Natural killer cell (primary cell): ENCODE measurements at regions not wholly inside any gene's neighbourhood (a gene's known extent, or its start where the extent isn't known, plus 50 kb on each side); places are given as distances from the start of the nearest gene placed in this dataset.

ENCODE experiments used
- ATAC-seq, 3 donors: fragments of 150-1000 bp in 2 of 3; fragments of 200-7000 bp in 1 of 3; cut with Tn5 transposase; 1 replicate in 1 of 3; 2 replicates in 2 of 3; pipeline ENCODE4 v1.10.0; 2021; ENCODE audit warnings: mild to moderate bottlenecking in 2 of 3, moderate library complexity in 2 of 3
- DNase-seq, 2 donors: peaks; one replicate each; pipeline versions ENCODE4 v3.0.0 to v3.0.0-alpha.2; 2013 to 2021; ENCODE audit warnings: mixed read lengths in 1 of 2
- H3K27ac ChIP-seq: one replicate; pipeline ENCODE4 v1.5.1; 2013; ENCODE audit warnings: mild to moderate bottlenecking, low read length
- H3K27me3 ChIP-seq: one replicate; pipeline ENCODE4 v1.6.1; 2013; ENCODE audit warnings: low read length; ENCODE audit not compliant: control insufficient read depth, insufficient read depth
- H3K36me3 ChIP-seq: one replicate; pipeline ENCODE4 v1.6.1; 2013; ENCODE audit warnings: low read length; ENCODE audit not compliant: control insufficient read depth, insufficient read depth
- H3K4me1 ChIP-seq: one replicate; pipeline ENCODE4 v1.6.1; 2013; ENCODE audit warnings: low read length; ENCODE audit not compliant: control insufficient read depth, insufficient read depth
- H3K4me3 ChIP-seq: one replicate; pipeline ENCODE4 v1.5.1; 2013; ENCODE audit warnings: low read length
- H3K9me3 ChIP-seq: one replicate; pipeline ENCODE4 v1.6.1; 2013; ENCODE audit warnings: low read length; ENCODE audit not compliant: control insufficient read depth, insufficient read depth
- H3K27ac Mint-ChIP-seq, 2 donors: one replicate each; pipeline ENCODE4 v1.8.0; 2022; ENCODE audit warnings: mild to moderate bottlenecking in 2 of 2, mixed read lengths in 2 of 2, moderate library complexity in 1 of 2
- H3K27me3 Mint-ChIP-seq, 2 donors: one replicate each; pipeline ENCODE4 v1.8.0; 2022; ENCODE audit warnings: low read depth in 2 of 2, mixed read lengths in 2 of 2
- H3K36me3 Mint-ChIP-seq: one replicate; pipeline ENCODE4 v1.8.0; 2022; ENCODE audit warnings: mixed read lengths
- H3K4me1 Mint-ChIP-seq, 2 donors: one replicate each; pipeline ENCODE4 v1.8.0; 2022; ENCODE audit warnings: mixed read lengths in 2 of 2
- H3K4me3 Mint-ChIP-seq: one replicate; pipeline ENCODE4 v1.8.0; 2022; ENCODE audit warnings: mild to moderate bottlenecking, moderate library complexity, mixed read lengths
- H3K9me3 Mint-ChIP-seq, 2 donors: one replicate each; pipeline ENCODE4 v1.8.0; 2022; ENCODE audit warnings: mixed read lengths in 2 of 2
- WGBS: methylation state at CpG from one replicate; pipeline ENCODE4 v1.1.7; 2013; ENCODE audit warnings: missing lambda C conversion rate; ENCODE audit not compliant: insufficient coverage; 5-methylcytosine and 5-hydroxymethylcytosine counted together
- intact Hi-C: fragments of 100-400 bp; cut with micrococcal nuclease; formaldehyde crosslinking; loops from one replicate; pipeline ENCODE4 v1.14.2; 2022
- TF ChIP-seq, protein P1 (sequence below): fragments of 200-600 bp; IDR thresholded peaks from one replicate; pipeline ENCODE4 v1.8.0; 2022; ENCODE audit warnings: antibody characterized with exemption

DNA sequence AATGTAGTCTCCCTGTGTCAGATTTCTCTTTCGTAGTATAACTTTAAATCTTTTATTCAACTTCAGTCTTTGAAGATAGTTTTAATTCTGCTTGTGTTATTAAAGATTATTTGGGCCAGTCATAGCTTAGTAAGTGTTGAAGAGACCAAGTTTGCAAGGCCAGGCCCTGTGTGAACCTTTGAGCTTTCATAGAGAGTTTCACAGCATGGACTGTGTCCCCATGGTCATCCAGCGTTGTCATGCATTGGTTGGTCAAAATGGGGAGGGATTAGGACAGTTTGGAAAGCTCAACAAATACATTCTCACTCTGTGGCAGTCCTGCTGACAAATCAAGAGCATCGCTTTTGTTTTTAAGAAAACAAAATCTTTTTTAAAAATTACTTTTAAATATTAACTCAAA lies 74.6 kb upstream of the FAM83B start:
- intact Hi-C loops = no loop called here
- no peak overlapping the region for H3K4me3 ChIP-seq
- no peak overlapping the region for H3K27ac ChIP-seq
- Mint-ChIP-seq H3K27ac (no peak overlapping the region), H3K9me3 (peaks cover 0 to under 1% of the 10 kb centered on the region in 2 donors), H3K36me3 (no peaks in the 10 kb centered on the region), H3K4me3 (no peak overlapping the region), H3K27me3 (no peaks in the 10 kb centered on the region), H3K4me1 (no peaks in the 10 kb centered on the region)
- no peaks in the 10 kb centered on the region for H3K4me1 ChIP-seq
- WGBS = 77% methylated on average over 1 of the region's 3 CpGs
- DNase-seq (no peak), ATAC-seq (no peak)
- H3K9me3 ChIP-seq = no peaks in the 10 kb centered on the region
- TF ChIP-seq, protein P1, sequence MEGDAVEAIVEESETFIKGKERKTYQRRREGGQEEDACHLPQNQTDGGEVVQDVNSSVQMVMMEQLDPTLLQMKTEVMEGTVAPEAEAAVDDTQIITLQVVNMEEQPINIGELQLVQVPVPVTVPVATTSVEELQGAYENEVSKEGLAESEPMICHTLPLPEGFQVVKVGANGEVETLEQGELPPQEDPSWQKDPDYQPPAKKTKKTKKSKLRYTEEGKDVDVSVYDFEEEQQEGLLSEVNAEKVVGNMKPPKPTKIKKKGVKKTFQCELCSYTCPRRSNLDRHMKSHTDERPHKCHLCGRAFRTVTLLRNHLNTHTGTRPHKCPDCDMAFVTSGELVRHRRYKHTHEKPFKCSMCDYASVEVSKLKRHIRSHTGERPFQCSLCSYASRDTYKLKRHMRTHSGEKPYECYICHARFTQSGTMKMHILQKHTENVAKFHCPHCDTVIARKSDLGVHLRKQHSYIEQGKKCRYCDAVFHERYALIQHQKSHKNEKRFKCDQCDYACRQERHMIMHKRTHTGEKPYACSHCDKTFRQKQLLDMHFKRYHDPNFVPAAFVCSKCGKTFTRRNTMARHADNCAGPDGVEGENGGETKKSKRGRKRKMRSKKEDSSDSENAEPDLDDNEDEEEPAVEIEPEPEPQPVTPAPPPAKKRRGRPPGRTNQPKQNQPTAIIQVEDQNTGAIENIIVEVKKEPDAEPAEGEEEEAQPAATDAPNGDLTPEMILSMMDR = no peak
- H3K36me3 ChIP-seq = no peaks in the 10 kb centered on the region
- no peaks in the 10 kb centered on the region for H3K27me3 ChIP-seq

DNA sequence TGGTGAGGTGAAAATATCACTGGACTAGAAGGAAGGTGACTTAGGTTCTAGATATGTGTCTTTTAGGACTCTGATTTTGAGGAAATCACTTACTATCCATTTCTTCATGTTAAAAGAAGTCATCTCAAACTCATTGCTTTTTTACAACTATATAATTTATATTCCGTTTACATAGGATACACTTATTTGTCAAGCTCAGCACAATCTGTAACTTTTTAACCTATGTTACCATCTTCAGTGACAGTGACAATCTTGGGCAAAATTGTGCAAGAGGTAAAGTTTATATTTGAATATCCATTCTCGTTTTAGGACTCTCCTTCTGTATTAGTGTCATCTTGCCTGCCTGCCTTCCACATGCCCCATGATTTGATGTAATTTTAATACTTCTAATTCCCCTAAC lies 74.0 kb upstream of the FAM83B start:
- no peak overlapping the region for H3K27ac Mint-ChIP-seq
- Histone ChIP-seq H3K4me1 (no peaks in the 10 kb centered on the region), H3K9me3 (no peaks in the 10 kb centered on the region), H3K27me3 (no peaks in the 10 kb centered on the region), H3K27ac (no peak overlapping the region), H3K36me3 (no peaks in the 10 kb centered on the region), H3K4me3 (no peak overlapping the region)
- H3K4me3 Mint-ChIP-seq = no peak overlapping the region
- WGBS = no CpG with 5 or more reads among the region's 2 CpGs
- H3K9me3 Mint-ChIP-seq = no peaks in the 10 kb centered on the region
- TF ChIP-seq, protein P1 = no peak
- intact Hi-C loops = no loop called here
- no peaks in the 10 kb centered on the region for H3K27me3 Mint-ChIP-seq
- H3K4me1 Mint-ChIP-seq = no peaks in the 10 kb centered on the region
- no peaks in the 10 kb centered on the region for H3K36me3 Mint-ChIP-seq
- no peak for ATAC-seq
- DNase-seq = no peak

GRCh38 chr6:54775576-54775975 lies 71.0 kb upstream of the FAM83B start:
- Mint-ChIP-seq H3K4me3 (no peak overlapping the region), H3K27ac (no peak overlapping the region), H3K9me3 (no peaks in the 10 kb centered on the region), H3K4me1 (no peaks in the 10 kb centered on the region), H3K27me3 (no peaks in the 10 kb centered on the region), H3K36me3 (no peaks in the 10 kb centered on the region)
- Histone ChIP-seq H3K9me3 (no peaks in the 10 kb centered on the region), H3K36me3 (no peaks in the 10 kb centered on the region), H3K4me3 (no peak overlapping the region), H3K4me1 (no peaks in the 10 kb centered on the region), H3K27me3 (no peaks in the 10 kb centered on the region), H3K27ac (no peak overlapping the region)
- DNase-seq (no peak), ATAC-seq (no peak)
- 100% methylated on average over 1 of the region's 1 CpG for WGBS
- intact Hi-C loops = no loop called here
- TF ChIP-seq, protein P1 = no peak

DNA sequence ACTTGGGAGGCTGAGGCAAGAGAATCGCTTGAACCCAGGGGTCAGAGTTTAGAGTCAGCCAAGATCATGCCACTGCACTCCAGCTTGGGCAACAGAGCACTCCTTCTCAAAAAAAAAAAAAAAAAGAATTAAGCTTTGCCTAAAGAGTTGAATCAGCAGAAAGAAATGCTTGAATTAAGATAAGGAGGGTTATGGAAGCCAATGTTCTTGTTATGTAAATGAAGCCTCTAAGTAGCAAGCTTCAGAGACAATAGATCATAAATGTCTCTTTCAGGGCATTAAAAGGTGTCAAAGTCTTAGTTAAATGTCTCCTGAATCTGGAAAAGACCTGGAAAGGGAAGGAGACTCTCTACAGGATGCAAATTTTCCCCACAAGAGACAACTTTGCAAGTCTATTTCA lies 69.7 kb upstream of the FAM83B start:
- Mint-ChIP-seq H3K4me1 (no peaks in the 10 kb centered on the region), H3K9me3 (no peaks in the 10 kb centered on the region), H3K36me3 (no peaks in the 10 kb centered on the region), H3K4me3 (no peak overlapping the region), H3K27me3 (peaks cover 0 to 3% of the 10 kb centered on the region in 2 donors), H3K27ac (no peak overlapping the region)
- Histone ChIP-seq H3K36me3 (no peaks in the 10 kb centered on the region), H3K27ac (no peak overlapping the region), H3K9me3 (no peaks in the 10 kb centered on the region), H3K27me3 (no peaks in the 10 kb centered on the region), H3K4me1 (no peaks in the 10 kb centered on the region), H3K4me3 (no peak overlapping the region)
- WGBS = 87% methylated on average over 1 of the region's 1 CpG
- TF ChIP-seq, protein P1 = no peak
- intact Hi-C loops = no loop called here
- DNase-seq (no peak), ATAC-seq (no peak)
